A673 (cell line): ENCODE measurements at regions not wholly inside any gene's neighbourhood (a gene's known extent, or its start where the extent isn't known, plus 50 kb on each side); places are given as distances from the start of the nearest gene placed in this dataset.

ENCODE experiments used
- BruUV-seq: library from RNA; stranded (reverse); fragments of 400-500 nt; replicated peaks from 2 replicates; lab custom pipeline; 2021; lab: Mats Ljungman, UMichigan
- CTCF ChIA-PET: fragments of 300-600 bp; sonication (Branson Sonifier 250); formaldehyde crosslinking; loops from one replicate; lab custom pipeline; 2022; ENCODE audit warnings: antibody characterized with exemption; lab: Charles Lee
- POLR2A ChIA-PET: fragments of 300-600 bp; sonication (Branson Sonifier 250); formaldehyde crosslinking; loops from one replicate; lab custom pipeline; 2022; ENCODE audit warnings: antibody characterized with exemption; ENCODE audit not compliant: low non-redundant PET; lab: Charles Lee
- DNase-seq: peaks from one replicate; pipeline ENCODE4 v3.0.0-alpha.2; 2015; ENCODE audit warnings: low spot score
- H3K27ac ChIP-seq: fragments of 200-600 bp; sonication (generic); 2 replicates; pipeline ENCODE4 v1.5.1; 2016; ENCODE audit warnings: mixed run types, low read depth, mild to moderate bottlenecking, mixed read lengths, antibody characterized with exemption, low read length; ENCODE audit not compliant: poor library complexity, severe bottlenecking
- H3K27me3 ChIP-seq: fragments of 200-600 bp; sonication (generic); replicated peaks from 2 replicates; pipeline ENCODE4 v1.6.1; 2017; ENCODE audit warnings: mixed run types, low read depth, mild to moderate bottlenecking, mixed read lengths, antibody characterized with exemption, low read length; ENCODE audit not compliant: insufficient read depth, poor library complexity
- H3K36me3 ChIP-seq: fragments of 200-600 bp; sonication (generic); 2 replicates; pipeline ENCODE4 v1.6.1; 2016; ENCODE audit warnings: mixed run types, mild to moderate bottlenecking, mixed read lengths, antibody characterized with exemption, low read length; ENCODE audit not compliant: insufficient read depth, poor library complexity, severe bottlenecking
- H3K4me1 ChIP-seq: fragments of 200-600 bp; sonication (generic); 2 replicates; pipeline ENCODE4 v1.6.1; 2017; ENCODE audit warnings: mixed run types, mild to moderate bottlenecking, mixed read lengths, antibody characterized with exemption, low read length; ENCODE audit not compliant: insufficient read depth, poor library complexity, severe bottlenecking
- H3K4me3 ChIP-seq: fragments of 200-600 bp; sonication (generic); 2 replicates; pipeline ENCODE4 v1.5.1; 2016; ENCODE audit warnings: low read depth, mixed run types, mild to moderate bottlenecking, mixed read lengths, low read length; ENCODE audit not compliant: poor library complexity, severe bottlenecking
- H3K9me3 ChIP-seq: fragments of 200-600 bp; sonication (generic); 2 replicates; pipeline ENCODE4 v1.6.1; 2016; ENCODE audit warnings: mixed run types, low read depth, mild to moderate bottlenecking, mixed read lengths, antibody characterized with exemption, low read length; ENCODE audit not compliant: poor library complexity, severe bottlenecking
- EZH2 ChIP-seq: fragments of 200-600 bp; sonication (generic); IDR thresholded peaks from 2 replicates; pipeline ENCODE4 v1.6.1; 2017; ENCODE audit warnings: borderline replicate concordance, low read depth, mild to moderate bottlenecking, mixed read lengths, antibody characterized with exemption, low read length; ENCODE audit not compliant: poor library complexity, severe bottlenecking
- intact Hi-C: fragments of 100-400 bp; cut with micrococcal nuclease; formaldehyde crosslinking; loops from one replicate; pipeline ENCODE4 v1.10.0; 2022; ENCODE audit not compliant: unreplicated experiment
- TF ChIP-seq, protein P1 (sequence below): fragments of 300-800, 200-600 bp; sonication (generic); conservative IDR thresholded peaks from 2 replicates; pipeline ENCODE4 v1.5.1; 2017; ENCODE audit warnings: low read depth, mild to moderate bottlenecking, antibody characterized with exemption, low read length, moderate library complexity, mixed read lengths

DNA sequence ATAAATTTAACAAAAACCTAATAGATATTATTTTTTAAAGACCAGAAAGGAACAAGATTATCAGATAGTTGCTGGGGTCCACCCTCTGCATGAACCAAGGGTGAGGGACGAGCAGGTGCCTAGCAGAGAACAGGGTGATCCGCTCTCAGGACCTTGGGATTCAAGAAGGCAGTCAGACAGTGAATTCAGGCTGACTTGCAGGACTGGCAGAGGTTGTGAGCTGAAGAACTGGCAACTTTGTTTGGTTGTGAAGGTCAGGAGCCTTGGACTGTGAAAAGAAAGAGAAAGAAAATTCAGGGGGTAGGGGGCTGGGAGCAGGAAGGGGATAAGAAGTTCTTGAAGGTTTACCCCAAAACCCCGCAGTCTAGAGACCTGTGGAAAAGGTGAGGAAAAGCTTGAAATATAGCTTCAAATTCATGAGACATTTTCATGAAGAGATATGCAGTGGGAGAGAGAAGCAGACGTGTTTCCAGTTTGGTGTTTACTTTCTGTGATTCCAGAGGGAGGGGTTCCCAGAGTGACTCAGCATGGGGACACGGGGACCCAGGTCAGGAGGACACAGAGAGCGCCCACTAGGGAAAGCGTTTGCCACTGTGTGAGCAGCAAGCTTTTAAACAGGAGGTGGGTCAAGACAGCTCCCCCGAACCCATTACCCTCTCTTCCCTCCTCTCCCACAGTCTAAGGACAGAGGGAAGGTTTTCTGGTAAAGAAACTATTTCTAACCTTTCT is 217.2 kb upstream of the UMPS start:
- H3K9me3 ChIP-seq, result no peaks in the 10 kb centered on the region
- ChIA-PET POLR2A (no interaction called here), CTCF (no interaction called here)
- no peak for DNase-seq
- H3K36me3 ChIP-seq, result no peaks in the 10 kb centered on the region
- no TSS peak for BruUV-seq
- no peaks in the 10 kb centered on the region for H3K4me1 ChIP-seq
- H3K4me3 ChIP-seq, result no peak overlapping the region
- no peaks in the 10 kb centered on the region for H3K27me3 ChIP-seq
- no peak for TF ChIP-seq EZH2
- TF ChIP-seq, protein P1, sequence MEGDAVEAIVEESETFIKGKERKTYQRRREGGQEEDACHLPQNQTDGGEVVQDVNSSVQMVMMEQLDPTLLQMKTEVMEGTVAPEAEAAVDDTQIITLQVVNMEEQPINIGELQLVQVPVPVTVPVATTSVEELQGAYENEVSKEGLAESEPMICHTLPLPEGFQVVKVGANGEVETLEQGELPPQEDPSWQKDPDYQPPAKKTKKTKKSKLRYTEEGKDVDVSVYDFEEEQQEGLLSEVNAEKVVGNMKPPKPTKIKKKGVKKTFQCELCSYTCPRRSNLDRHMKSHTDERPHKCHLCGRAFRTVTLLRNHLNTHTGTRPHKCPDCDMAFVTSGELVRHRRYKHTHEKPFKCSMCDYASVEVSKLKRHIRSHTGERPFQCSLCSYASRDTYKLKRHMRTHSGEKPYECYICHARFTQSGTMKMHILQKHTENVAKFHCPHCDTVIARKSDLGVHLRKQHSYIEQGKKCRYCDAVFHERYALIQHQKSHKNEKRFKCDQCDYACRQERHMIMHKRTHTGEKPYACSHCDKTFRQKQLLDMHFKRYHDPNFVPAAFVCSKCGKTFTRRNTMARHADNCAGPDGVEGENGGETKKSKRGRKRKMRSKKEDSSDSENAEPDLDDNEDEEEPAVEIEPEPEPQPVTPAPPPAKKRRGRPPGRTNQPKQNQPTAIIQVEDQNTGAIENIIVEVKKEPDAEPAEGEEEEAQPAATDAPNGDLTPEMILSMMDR, result no peak
- intact Hi-C loops, result no loop called here
- no peak overlapping the region for H3K27ac ChIP-seq

DNA sequence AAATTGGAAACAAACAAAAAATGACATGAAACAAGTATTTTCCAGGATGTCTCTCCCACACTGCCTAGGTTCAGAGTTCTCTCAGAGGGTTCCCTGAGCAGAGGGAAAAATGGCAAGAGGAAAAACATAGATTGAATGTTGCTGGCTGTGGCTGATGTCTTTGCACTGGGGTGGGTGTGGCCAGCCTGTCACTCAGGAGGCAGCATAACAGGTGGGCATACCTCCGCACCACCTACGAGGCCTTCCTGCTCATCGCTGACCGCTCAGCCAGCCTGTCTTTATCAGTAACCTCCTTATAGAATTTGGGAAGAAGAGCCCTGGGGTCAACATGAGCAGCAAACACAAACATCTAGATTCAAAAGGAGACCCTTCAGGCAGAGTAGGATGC is 216.6 kb upstream of the UMPS start:
- intact Hi-C loops, result no loop called here
- H3K36me3 ChIP-seq, result no peaks in the 10 kb centered on the region
- ChIA-PET CTCF (no interaction called here), POLR2A (no interaction called here)
- no peak for DNase-seq
- H3K4me1 ChIP-seq, result no peaks in the 10 kb centered on the region
- TF ChIP-seq, protein P1, result no peak
- no peak for TF ChIP-seq EZH2
- BruUV-seq, result no TSS peak
- H3K27me3 ChIP-seq, result no peaks in the 10 kb centered on the region
- H3K27ac ChIP-seq, result no peak overlapping the region
- no peaks in the 10 kb centered on the region for H3K9me3 ChIP-seq
- no peak overlapping the region for H3K4me3 ChIP-seq

DNA sequence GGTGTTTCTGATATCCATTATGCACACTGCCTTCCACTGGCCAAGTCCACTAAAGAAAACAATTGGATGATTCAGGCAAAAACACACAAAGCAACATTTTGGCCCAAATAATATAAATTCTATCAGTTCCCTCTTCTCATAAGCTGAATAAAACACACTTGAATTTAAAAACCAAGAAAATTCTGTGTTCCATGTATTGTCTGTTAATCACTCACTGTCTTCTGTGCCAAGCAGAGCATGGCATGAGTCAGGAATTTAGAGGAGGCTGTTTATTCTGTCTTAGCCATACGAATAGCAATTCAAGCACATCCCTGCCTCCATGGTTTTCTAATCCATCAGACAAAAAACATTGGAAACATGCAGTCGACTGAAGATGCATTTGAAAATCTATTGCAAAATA is 215.6 kb upstream of the UMPS start:
- intact Hi-C loops, result no loop called here
- TF ChIP-seq, protein P1, result no peak
- no peak for TF ChIP-seq EZH2
- no peaks in the 10 kb centered on the region for H3K36me3 ChIP-seq
- ChIA-PET CTCF (no interaction called here), POLR2A (no interaction called here)
- H3K27ac ChIP-seq, result no peak overlapping the region
- DNase-seq, result no peak
- H3K4me1 ChIP-seq, result no peaks in the 10 kb centered on the region
- no peak overlapping the region for H3K4me3 ChIP-seq
- BruUV-seq, result no TSS peak
- no peaks in the 10 kb centered on the region for H3K9me3 ChIP-seq
- H3K27me3 ChIP-seq, result no peaks in the 10 kb centered on the region
